HepG2 (cell line): ENCODE measurements at regions not wholly inside any gene's neighbourhood (a gene's known extent, or its start where the extent isn't known, plus 50 kb on each side); places are given as distances from the start of the nearest gene placed in this dataset.

Source experiments
- ATAC-seq: fragments of 200-7000 bp; cut with Tn5 transposase; 3 replicates; pipeline ENCODE4 v1.9.1; 2020; ENCODE audit warnings: mild to moderate bottlenecking, moderate library complexity
- BruUV-seq: library from RNA; stranded (reverse); fragments of 400-500 nt; replicated peaks from 2 replicates; lab custom pipeline; 2021; lab: Mats Ljungman, UMichigan
- CTCF ChIA-PET: fragments of 300-600 bp; formaldehyde crosslinking; extraction: SDS; loops from one replicate; lab custom pipeline; 2021; ENCODE audit warnings: low total read pairs, inconsistent platforms, low intra/inter-chr PET ratio; lab: Yijun Ruan, JAX
- POLR2A ChIA-PET: fragments of 350-600 bp; sonication (Branson Sonifier 250); formaldehyde crosslinking; loops from one replicate; lab custom pipeline; 2020; ENCODE audit warnings: antibody characterized with exemption, inconsistent platforms; lab: Yijun Ruan, JAX
- DNase-seq: peaks from one replicate; pipeline ENCODE4 v3.0.0-alpha.2; 2015; ENCODE audit warnings: low spot score
- FAIRE-seq: peaks from 3 replicates; lab custom pipeline; 2011; peaks lifted over from hg19 to GRCh38; lab: Jason Lieb, UNC
- H2AFZ ChIP-seq: one replicate; pipeline ENCODE4 v1.6.1; 2011; ENCODE audit warnings: low read length, inconsistent platforms
- H3K27ac ChIP-seq: fragments of 300-600 bp; 3 replicates; pipeline ENCODE4 v1.8.0; 2011; ENCODE audit warnings: mixed run types, mild to moderate bottlenecking, mixed read lengths, low read length, inconsistent platforms; ENCODE audit not compliant: insufficient read depth; ENCODE audit errors: extremely low read length
- H3K27me3 ChIP-seq, 2 experiments: fragments of 200-600 bp in 1 of 2; 2 replicates in 1 of 2; 3 replicates in 1 of 2; pipeline versions ENCODE4 v1.6.0 to v1.8.0; 2011; ENCODE audit warnings: low read length in 2 of 2, mild to moderate bottlenecking in 2 of 2, moderate library complexity in 2 of 2, inconsistent platforms in 1 of 2; ENCODE audit not compliant: insufficient read depth in 2 of 2, control insufficient read depth in 1 of 2
- H3K36me3 ChIP-seq, 2 experiments: fragments of 200-600 bp in 1 of 2; replicated peaks in 1 of 2; 2 replicates in 1 of 2; 3 replicates in 1 of 2; pipeline versions ENCODE4 v1.5.1 to v1.8.0; 2011; ENCODE audit warnings: low read length in 2 of 2, inconsistent platforms in 1 of 2; ENCODE audit not compliant: insufficient read depth in 2 of 2, control insufficient read depth in 1 of 2
- H3K4me1 ChIP-seq: 2 replicates; pipeline ENCODE4 v1.5.1; 2012; ENCODE audit warnings: low read length, inconsistent platforms; ENCODE audit not compliant: insufficient read depth
- H3K4me2 ChIP-seq: 2 replicates; pipeline ENCODE4 v1.6.0; 2011; ENCODE audit warnings: low read depth, low read length, inconsistent platforms
- H3K4me3 ChIP-seq, 3 experiments: fragments of 200-600 bp in 1 of 3; sonication (generic), shearing (Covaris generic) in 1 of 3; replicated peaks in 1 of 3; 2 replicates each; pipeline ENCODE4 v1.5.1; 2011 to 2016; ENCODE audit warnings: low read length in 3 of 3, inconsistent platforms in 2 of 3, low read depth in 2 of 3, mild to moderate bottlenecking in 2 of 3, control low read depth in 1 of 3, mixed read lengths in 1 of 3; ENCODE audit not compliant: insufficient read depth in 1 of 3
- H3K79me2 ChIP-seq: one replicate; pipeline ENCODE4 v1.6.1; 2011; ENCODE audit warnings: low read length, inconsistent platforms; ENCODE audit not compliant: insufficient read depth
- H3K9ac ChIP-seq: 2 replicates; pipeline ENCODE4 v1.6.0; 2011; ENCODE audit warnings: mild to moderate bottlenecking, low read depth, low read length, inconsistent platforms; ENCODE audit not compliant: insufficient read depth
- H3K9me3 ChIP-seq: 2 replicates; pipeline ENCODE4 v1.5.1; 2012; ENCODE audit warnings: mild to moderate bottlenecking, low read length
- H4K20me1 ChIP-seq: 2 replicates; pipeline ENCODE4 v1.6.0; 2011; ENCODE audit warnings: inconsistent platforms, mild to moderate bottlenecking, low read length, moderate library complexity; ENCODE audit not compliant: insufficient read depth
- ATF6 ChIP-seq: sonication (generic); formaldehyde crosslinking; conservative IDR thresholded peaks from 2 replicates; pipeline ENCODE4 v1.4.0; 2020; ENCODE audit warnings: missing genetic modification reagents
- DMAP1 ChIP-seq: IDR thresholded peaks from 2 replicates; pipeline ENCODE4 v1.6.1; 2016
- POLR2A ChIP-seq, 2 experiments: IDR thresholded peaks; 2 replicates each; pipeline ENCODE4 v1.6.1; 2011; ENCODE audit warnings: low read depth in 2 of 2, low read length in 2 of 2, mild to moderate bottlenecking in 1 of 2, moderate library complexity in 1 of 2; ENCODE audit not compliant: insufficient read depth in 1 of 2
- RBFOX2 ChIP-seq: fragments of 200-400 bp; formaldehyde crosslinking; IDR thresholded peaks from 2 replicates; pipeline ENCODE4 v1.6.1; 2017; ENCODE audit warnings: low read depth, mild to moderate bottlenecking, low read length
- REPIN1 ChIP-seq: sonication (generic); formaldehyde crosslinking; IDR thresholded peaks from 2 replicates; pipeline ENCODE4 v1.8.0; 2022; ENCODE audit warnings: missing genetic modification reagents, low read depth, mild to moderate bottlenecking, borderline replicate concordance
- SALL1 ChIP-seq: sonication (generic); formaldehyde crosslinking; IDR thresholded peaks from 2 replicates; pipeline ENCODE4 v1.8.0; 2022; ENCODE audit warnings: mild to moderate bottlenecking, missing genetic modification reagents
- SMAD3 ChIP-seq: sonication (generic); formaldehyde crosslinking; IDR thresholded peaks from 2 replicates; pipeline ENCODE4 v1.4.0; 2020; ENCODE audit warnings: missing genetic modification reagents
- SMYD3 ChIP-seq: sonication (generic); formaldehyde crosslinking; IDR thresholded peaks from 2 replicates; pipeline ENCODE4 v1.8.1; 2023; ENCODE audit warnings: mild to moderate bottlenecking, missing genetic modification reagents
- TARDBP ChIP-seq: sonication (generic); formaldehyde crosslinking; IDR thresholded peaks from 2 replicates; pipeline ENCODE4 v1.8.0; 2022; ENCODE audit warnings: mild to moderate bottlenecking, missing genetic modification reagents
- ZEB1 ChIP-seq: IDR thresholded peaks from 2 replicates; pipeline ENCODE4 v1.6.1; 2012; ENCODE audit warnings: mild to moderate bottlenecking, low read depth, inconsistent platforms; ENCODE audit not compliant: insufficient replicate concordance
- ZNF383 ChIP-seq: sonication (generic); formaldehyde crosslinking; IDR thresholded peaks from 2 replicates; pipeline ENCODE4 v1.4.0; 2020; ENCODE audit warnings: missing genetic modification reagents, mild to moderate bottlenecking, borderline replicate concordance
- ZNF564 ChIP-seq: sonication (generic); formaldehyde crosslinking; IDR thresholded peaks from 2 replicates; pipeline ENCODE4 v1.8.1; 2023; ENCODE audit warnings: mild to moderate bottlenecking, missing genetic modification reagents
- ZNF777 ChIP-seq: sonication (generic); formaldehyde crosslinking; IDR thresholded peaks from 2 replicates; pipeline ENCODE4 v1.4.0; 2020; ENCODE audit warnings: missing genetic modification reagents
- ZNF780A ChIP-seq: sonication (generic); formaldehyde crosslinking; IDR thresholded peaks from 2 replicates; pipeline ENCODE4 v1.8.0; 2022; ENCODE audit warnings: mild to moderate bottlenecking, missing genetic modification reagents, moderate library complexity
- WGBS: methylation state at CpG from one replicate; pipeline ENCODE4 v1.1.6; 2017; ENCODE audit warnings: low lambda C conversion rate; 5-methylcytosine and 5-hydroxymethylcytosine counted together
- in situ Hi-C: cut with HindIII; loops from 2 replicates; pipeline ENCODE4 v1.10.0; 2017; ENCODE audit warnings: low pct_unique_long_range_greater_than_20kb; ENCODE audit not compliant: extremely low pct_ligation_motif_present
- intact Hi-C: fragments of 100-400 bp; cut with micrococcal nuclease; formaldehyde crosslinking; loops from one replicate; pipeline ENCODE4 v1.10.0; 2022; ENCODE audit not compliant: unreplicated experiment
- TF ChIP-seq, protein P1 (sequence below): sonication (generic); formaldehyde crosslinking; IDR thresholded peaks from 2 replicates; pipeline ENCODE4 v1.4.0; 2020; ENCODE audit warnings: missing genetic modification reagents
- TF ChIP-seq, protein P2 (sequence below): sonication (generic); formaldehyde crosslinking; IDR thresholded peaks from 2 replicates; pipeline ENCODE4 v1.8.1; 2023; ENCODE audit warnings: mild to moderate bottlenecking, missing genetic modification reagents

GRCh38 chr2:84300001-84300695 lies 158.9 kb downstream of the SUCLG1 start (continued):
- TF ChIP-seq ATF6 (0 out of 2 replicates have a peak, but pooled peaks have one; percentile 20), SMAD3 (CRISPR knock-in tag) (peak; percentile 42; the same call in 1 of the 2 replicates), SALL1 (peak; percentile 97)

- peak overlapping the region; percentile 76 for H3K27ac ChIP-seq
- ATAC-seq (no peak), FAIRE-seq (no peak)
- in situ Hi-C loops = no loop called here
- 97% methylated on average over 3 of the region's 3 CpGs for WGBS
- no peaks in the 10 kb centered on the region for H3K79me2 ChIP-seq
- peak overlapping the region; percentile 47 for H3K4me2 ChIP-seq
- H3K36me3 ChIP-seq = no peaks in the 10 kb centered on the region
- H3K9me3 ChIP-seq = no peaks in the 10 kb centered on the region
- ChIA-PET POLR2A (interaction anchor here (1.0 to 2.9 kb wide), 9 partner anchors 8 to 1230 kb away, joined by 3 to 15 read pairs (median 6); partner anchors contain the start of gene SUCLG1), CTCF (no interaction called here)
- BruUV-seq = no TSS peak
- peaks cover 92% of the 10 kb centered on the region for H3K4me1 ChIP-seq
- peak overlapping the region; percentile 42 for H3K9ac ChIP-seq
- no peaks in the 10 kb centered on the region for H4K20me1 ChIP-seq
- 0 out of 2 replicates have a peak, but pooled peaks have one; percentile 9 for TF ChIP-seq ZNF564 (CRISPR knock-in tag)
- TF ChIP-seq, protein P1, sequence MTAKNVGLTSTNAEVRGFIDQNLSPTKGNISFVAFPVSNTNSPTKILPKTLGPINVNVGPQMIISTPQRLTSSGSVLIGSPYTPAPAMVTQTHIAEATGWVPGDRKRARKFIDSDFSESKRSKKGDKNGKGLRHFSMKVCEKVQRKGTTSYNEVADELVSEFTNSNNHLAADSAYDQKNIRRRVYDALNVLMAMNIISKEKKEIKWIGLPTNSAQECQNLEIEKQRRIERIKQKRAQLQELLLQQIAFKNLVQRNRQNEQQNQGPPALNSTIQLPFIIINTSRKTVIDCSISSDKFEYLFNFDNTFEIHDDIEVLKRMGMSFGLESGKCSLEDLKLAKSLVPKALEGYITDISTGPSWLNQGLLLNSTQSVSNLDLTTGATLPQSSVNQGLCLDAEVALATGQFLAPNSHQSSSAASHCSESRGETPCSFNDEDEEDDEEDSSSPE (CRISPR knock-in tag) = peak; percentile 10; the same call in 1 of the 2 replicates
- TF ChIP-seq ZNF780A (CRISPR knock-in tag) = no peak
- TF ChIP-seq POLR2A (IDR thresholded peaks at IDR 0.05; ENCODE audit: insufficient read depth in 1 of 2, low read depth in 2 of 2, low read length in 2 of 2) = 0 out of 4 replicates have a peak, but pooled peaks of 1 of the 2 experiments have one; percentile 21
- 0 out of 2 replicates have a peak, but pooled peaks have one; percentile 54 for TF ChIP-seq SMYD3 (CRISPR knock-in tag)
- TF ChIP-seq ZNF777 (CRISPR knock-in tag) = no peak
- 0 out of 2 replicates have a peak, but pooled peaks have one; percentile 32 for TF ChIP-seq ZNF383 (CRISPR knock-in tag)
- 0 out of 2 replicates have a peak, but pooled peaks have one; percentile 15 for TF ChIP-seq DMAP1 (CRISPR knock-in tag)
- peak; percentile 54; the same call in 1 of the 2 replicates for TF ChIP-seq TARDBP (CRISPR knock-in tag)
- TF ChIP-seq, protein P2, sequence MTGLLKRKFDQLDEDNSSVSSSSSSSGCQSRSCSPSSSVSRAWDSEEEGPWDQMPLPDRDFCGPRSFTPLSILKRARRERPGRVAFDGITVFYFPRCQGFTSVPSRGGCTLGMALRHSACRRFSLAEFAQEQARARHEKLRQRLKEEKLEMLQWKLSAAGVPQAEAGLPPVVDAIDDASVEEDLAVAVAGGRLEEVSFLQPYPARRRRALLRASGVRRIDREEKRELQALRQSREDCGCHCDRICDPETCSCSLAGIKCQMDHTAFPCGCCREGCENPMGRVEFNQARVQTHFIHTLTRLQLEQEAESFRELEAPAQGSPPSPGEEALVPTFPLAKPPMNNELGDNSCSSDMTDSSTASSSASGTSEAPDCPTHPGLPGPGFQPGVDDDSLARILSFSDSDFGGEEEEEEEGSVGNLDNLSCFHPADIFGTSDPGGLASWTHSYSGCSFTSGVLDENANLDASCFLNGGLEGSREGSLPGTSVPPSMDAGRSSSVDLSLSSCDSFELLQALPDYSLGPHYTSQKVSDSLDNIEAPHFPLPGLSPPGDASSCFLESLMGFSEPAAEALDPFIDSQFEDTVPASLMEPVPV (CRISPR knock-in tag) = no peak
- TF ChIP-seq ZEB1 = peak; percentile 9
- TF ChIP-seq RBFOX2 = peak; percentile 45
- peak; percentile 58; the same call in 1 of the 2 replicates for TF ChIP-seq REPIN1 (CRISPR knock-in tag)
- TF ChIP-seq, all 625 proteins: peak for 10
- no peaks in the 10 kb centered on the region for H3K27me3 ChIP-seq
- intact Hi-C loops = no loop called here
- peak overlapping the region in 1 of 3 experiments; percentile 27; a peak in 1 of 6 replicates for H3K4me3 ChIP-seq
- no peak for DNase-seq
- no peak overlapping the region for H2AFZ ChIP-seq
Observed at GRCh38 chr2:84299211-84299775, 159.8 kb downstream of the SUCLG1 start.
